ENCODE measurements at regions not wholly inside any gene's neighbourhood (a gene's known extent, or its start where the extent isn't known, plus 50 kb on each side); places are given as distances from the start of the nearest gene placed in this dataset.
A peak's percentile ranks its signal among the peaks of the same experiment; 100 is the strongest.

GRCh38 chr4:82042042-82042441 lies 331.7 kb downstream of the HNRNPD start:
- intact Hi-C loops (cut with DNase I): no loop called here
- Histone ChIP-seq H3K9me3 (no peaks in the 10 kb centered on the region), H3K27me3 (ENCODE audit: low read depth) (peaks cover 30% of the 10 kb centered on the region), H3K4me3 (no peak overlapping the region), H3K27ac (no peak overlapping the region), H3K36me3 (no peaks in the 10 kb centered on the region), H3K4me1 (peaks cover 20% of the 10 kb centered on the region)
- TF ChIP-seq, protein P1, sequence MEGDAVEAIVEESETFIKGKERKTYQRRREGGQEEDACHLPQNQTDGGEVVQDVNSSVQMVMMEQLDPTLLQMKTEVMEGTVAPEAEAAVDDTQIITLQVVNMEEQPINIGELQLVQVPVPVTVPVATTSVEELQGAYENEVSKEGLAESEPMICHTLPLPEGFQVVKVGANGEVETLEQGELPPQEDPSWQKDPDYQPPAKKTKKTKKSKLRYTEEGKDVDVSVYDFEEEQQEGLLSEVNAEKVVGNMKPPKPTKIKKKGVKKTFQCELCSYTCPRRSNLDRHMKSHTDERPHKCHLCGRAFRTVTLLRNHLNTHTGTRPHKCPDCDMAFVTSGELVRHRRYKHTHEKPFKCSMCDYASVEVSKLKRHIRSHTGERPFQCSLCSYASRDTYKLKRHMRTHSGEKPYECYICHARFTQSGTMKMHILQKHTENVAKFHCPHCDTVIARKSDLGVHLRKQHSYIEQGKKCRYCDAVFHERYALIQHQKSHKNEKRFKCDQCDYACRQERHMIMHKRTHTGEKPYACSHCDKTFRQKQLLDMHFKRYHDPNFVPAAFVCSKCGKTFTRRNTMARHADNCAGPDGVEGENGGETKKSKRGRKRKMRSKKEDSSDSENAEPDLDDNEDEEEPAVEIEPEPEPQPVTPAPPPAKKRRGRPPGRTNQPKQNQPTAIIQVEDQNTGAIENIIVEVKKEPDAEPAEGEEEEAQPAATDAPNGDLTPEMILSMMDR (IDR thresholded peaks at IDR 0.05): no peak
- ATAC-seq: no peak
- no peak for DNase-seq

DNA sequence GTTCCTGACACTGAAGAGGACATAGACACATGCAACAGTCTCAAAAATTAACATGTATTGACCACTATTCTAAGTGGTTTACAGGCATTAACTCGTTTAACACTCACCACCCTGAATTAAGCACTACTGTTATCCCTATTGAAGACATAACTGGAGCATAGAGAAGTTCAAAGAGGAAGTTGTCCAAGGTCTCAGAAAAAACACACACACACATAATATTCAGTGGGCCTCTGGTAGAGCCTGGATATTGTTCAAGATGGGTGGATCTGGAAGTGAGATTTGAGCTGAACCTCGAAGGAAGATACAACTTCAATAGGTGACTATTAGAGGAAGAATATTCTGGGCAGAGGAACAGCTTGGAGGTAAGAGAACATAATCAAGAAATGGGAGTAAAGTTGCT lies 334.9 kb downstream of the HNRNPD start:
- H3K4me1 ChIP-seq: peaks cover 13% of the 10 kb centered on the region
- H3K27ac ChIP-seq: no peak overlapping the region
- no peaks in the 10 kb centered on the region for H3K36me3 ChIP-seq
- TF ChIP-seq, protein P1 (IDR thresholded peaks at IDR 0.05): no peak
- DNase-seq (no peak), ATAC-seq (peak in 1 of 2 donors; percentile 43)
- no peaks in the 10 kb centered on the region for H3K9me3 ChIP-seq
- no peak overlapping the region for H3K4me3 ChIP-seq
- intact Hi-C loops (cut with DNase I): no loop called here
- peaks cover 4% of the 10 kb centered on the region for H3K27me3 ChIP-seq (ENCODE audit: low read depth)

- Histone ChIP-seq H3K4me3 (no peak overlapping the region), H3K36me3 (no peaks in the 10 kb centered on the region), H3K4me1 (no peaks in the 10 kb centered on the region), H3K27me3 (ENCODE audit: low read depth) (no peaks in the 10 kb centered on the region), H3K27ac (no peak overlapping the region), H3K9me3 (no peaks in the 10 kb centered on the region)
- intact Hi-C loops (cut with DNase I): no loop called here
- TF ChIP-seq, protein P1 (IDR thresholded peaks at IDR 0.05): no peak
- ATAC-seq: no peak
- DNase-seq: no peak
Measured at GRCh38 chr4:82036181-82036580, 337.6 kb downstream of the HNRNPD start.

GRCh38 chr4:82034878-82035277 lies 338.9 kb downstream of the HNRNPD start:
- Histone ChIP-seq H3K27me3 (ENCODE audit: low read depth) (no peaks in the 10 kb centered on the region), H3K36me3 (no peaks in the 10 kb centered on the region), H3K27ac (no peak overlapping the region), H3K4me3 (no peak overlapping the region), H3K9me3 (no peaks in the 10 kb centered on the region), H3K4me1 (no peaks in the 10 kb centered on the region)
- no peak for ATAC-seq
- no peak for DNase-seq
- TF ChIP-seq, protein P1 (IDR thresholded peaks at IDR 0.05): no peak
- intact Hi-C loops (cut with DNase I): no loop called here

GRCh38 chr4:82033862-82034261 lies 339.9 kb downstream of the HNRNPD start:
- Histone ChIP-seq H3K27ac (no peak overlapping the region), H3K27me3 (ENCODE audit: low read depth) (no peaks in the 10 kb centered on the region), H3K4me1 (no peaks in the 10 kb centered on the region), H3K36me3 (no peaks in the 10 kb centered on the region), H3K9me3 (no peaks in the 10 kb centered on the region), H3K4me3 (no peak overlapping the region)
- no peak for DNase-seq
- no peak for ATAC-seq
- TF ChIP-seq, protein P1 (IDR thresholded peaks at IDR 0.05): no peak
- intact Hi-C loops (cut with DNase I): no loop called here
